GM23338 (cell line): ENCODE measurements at regions not wholly inside any gene's neighbourhood (a gene's known extent, or its start where the extent isn't known, plus 50 kb on each side); places are given as distances from the start of the nearest gene placed in this dataset.

Source experiments
- ATAC-seq: fragments of 200-7000 bp; cut with Tn5 transposase; 3 replicates; pipeline ENCODE4 v1.9.1; 2020
- DNase-seq: peaks from one replicate; pipeline ENCODE4 v3.0.0-alpha.2; 2015; ENCODE audit warnings: low spot score
- H2AFZ ChIP-seq: fragments of 200-600 bp; sonication (generic); 2 replicates; pipeline ENCODE4 v1.8.0; 2016; ENCODE audit warnings: antibody characterized with exemption, mild to moderate bottlenecking, moderate library complexity
- H3F3A ChIP-seq: fragments of 200-600 bp; sonication (generic); replicated peaks from 2 replicates; pipeline ENCODE4 v1.8.0; 2017; ENCODE audit warnings: antibody characterized with exemption, mixed run types, low read depth
- H3K27ac ChIP-seq: fragments of 200-600 bp; sonication (generic); 2 replicates; pipeline ENCODE4 v1.6.1; 2016; ENCODE audit warnings: low read depth
- H3K27me3 ChIP-seq: fragments of 200-600 bp; sonication (generic); 2 replicates; pipeline ENCODE4 v1.8.0; 2016; ENCODE audit warnings: mild to moderate bottlenecking, mixed run types, moderate library complexity; ENCODE audit not compliant: insufficient read depth
- H3K36me3 ChIP-seq: fragments of 200-600 bp; sonication (generic); 2 replicates; pipeline ENCODE4 v1.8.0; 2016; ENCODE audit warnings: mild to moderate bottlenecking; ENCODE audit not compliant: insufficient read depth
- H3K4me1 ChIP-seq: fragments of 200-600 bp; sonication (generic); 2 replicates; pipeline ENCODE4 v1.8.0; 2016; ENCODE audit warnings: mild to moderate bottlenecking, moderate library complexity; ENCODE audit not compliant: insufficient read depth
- H3K4me2 ChIP-seq: fragments of 200-600 bp; sonication (generic); 2 replicates; pipeline ENCODE4 v1.7.1; 2017; ENCODE audit warnings: mixed run types
- H3K4me3 ChIP-seq: fragments of 200-600 bp; sonication (generic); 2 replicates; pipeline ENCODE4 v1.6.1; 2016; ENCODE audit warnings: mixed run types
- H3K79me2 ChIP-seq: fragments of 200-600 bp; sonication (generic); replicated peaks from 2 replicates; pipeline ENCODE4 v1.8.0; 2017; ENCODE audit warnings: mild to moderate bottlenecking; ENCODE audit not compliant: insufficient read depth
- H3K9me2 ChIP-seq: fragments of 200-600 bp; sonication (generic); 2 replicates; pipeline ENCODE4 v1.8.0; 2017; ENCODE audit not compliant: insufficient read depth
- H4K20me1 ChIP-seq: fragments of 200-600 bp; sonication (generic); replicated peaks from 2 replicates; pipeline ENCODE4 v1.8.0; 2017; ENCODE audit warnings: mild to moderate bottlenecking; ENCODE audit not compliant: insufficient read depth
- H3K27ac Mint-ChIP-seq: 2 replicates; pipeline ENCODE4 v1.8.0; 2020; ENCODE audit warnings: inconsistent platforms, mild to moderate bottlenecking, moderate library complexity, mixed read lengths
- H3K27me3 Mint-ChIP-seq: 3 replicates; pipeline ENCODE4 v1.8.0; 2022; ENCODE audit warnings: low read depth, mild to moderate bottlenecking, moderate library complexity, mixed read lengths, inconsistent platforms; ENCODE audit not compliant: insufficient read depth, poor library complexity
- H3K36me3 Mint-ChIP-seq: 3 replicates; pipeline ENCODE4 v1.8.0; 2021; ENCODE audit warnings: low read depth, mild to moderate bottlenecking, inconsistent platforms, moderate library complexity, mixed read lengths
- H3K4me1 Mint-ChIP-seq: 3 replicates; pipeline ENCODE4 v1.8.0; 2020; ENCODE audit warnings: mild to moderate bottlenecking, inconsistent platforms, mixed read lengths
- H3K4me3 Mint-ChIP-seq: 3 replicates; pipeline ENCODE4 v1.8.0; 2021; ENCODE audit warnings: moderate library complexity, mild to moderate bottlenecking, inconsistent platforms, mixed read lengths
- H3K9me3 Mint-ChIP-seq: 3 replicates; pipeline ENCODE4 v1.8.0; 2020; ENCODE audit warnings: moderate library complexity, mild to moderate bottlenecking, inconsistent platforms, mixed read lengths
- CREB1 ChIP-seq: fragments of 250-450 bp; sonication (Bioruptor Pico); IDR thresholded peaks from 2 replicates; pipeline ENCODE4 v1.5.0; 2020; ENCODE audit warnings: low read depth, mild to moderate bottlenecking, moderate library complexity
- CTCF ChIP-seq, 2 experiments: fragments of 200-600 bp in 1 of 2; sonication (generic) in 1 of 2; conservative IDR thresholded peaks; 2 replicates each; pipeline versions ENCODE4 v1.5.1 to v1.6.1; 2016 to 2017; ENCODE audit warnings: antibody characterized with exemption in 2 of 2, low read depth in 2 of 2, mild to moderate bottlenecking in 2 of 2, moderate library complexity in 1 of 2
- ETS1 ChIP-seq: IDR thresholded peaks from 2 replicates; pipeline ENCODE4 v1.6.1; 2016; ENCODE audit warnings: antibody characterized with exemption
- EZH2 ChIP-seq: fragments of 200-600 bp; sonication (generic); IDR thresholded peaks from one replicate; pipeline ENCODE4 v1.8.0; 2017; ENCODE audit warnings: antibody characterized with exemption, mild to moderate bottlenecking, low read depth; ENCODE audit not compliant: unreplicated experiment
- EZH2phosphoT487 ChIP-seq: fragments of 200-600 bp; sonication (generic); IDR thresholded peaks from one replicate; pipeline ENCODE4 v1.8.1; 2018; ENCODE audit warnings: antibody characterized with exemption; ENCODE audit not compliant: unreplicated experiment
- JUNB ChIP-seq: IDR thresholded peaks from one replicate; pipeline ENCODE4 v1.6.1; 2016; ENCODE audit warnings: antibody characterized with exemption; ENCODE audit not compliant: unreplicated experiment
- NANOG ChIP-seq: IDR thresholded peaks from 2 replicates; pipeline ENCODE4 v1.6.1; 2016; ENCODE audit warnings: antibody characterized with exemption, borderline replicate concordance
- POLR2AphosphoS5 ChIP-seq: IDR thresholded peaks from 2 replicates; pipeline ENCODE4 v1.6.1; 2016; ENCODE audit warnings: antibody characterized with exemption, low read depth
- REST ChIP-seq: IDR thresholded peaks from one replicate; pipeline ENCODE4 v1.6.1; 2018; ENCODE audit warnings: antibody characterized with exemption; ENCODE audit not compliant: unreplicated experiment
- STAT1 ChIP-seq: IDR thresholded peaks from one replicate; pipeline ENCODE4 v1.6.1; 2016; ENCODE audit warnings: antibody characterized with exemption; ENCODE audit not compliant: unreplicated experiment
- ZNF114 ChIP-seq: fragments of 250-450 bp; sonication (Bioruptor Pico); IDR thresholded peaks from 2 replicates; pipeline ENCODE4 v1.5.0; 2020; ENCODE audit warnings: mild to moderate bottlenecking, moderate library complexity
- ZNF331 ChIP-seq: fragments of 250-450 bp; sonication (Bioruptor Pico); IDR thresholded peaks from 2 replicates; pipeline ENCODE4 v1.5.0; 2020; ENCODE audit warnings: low read depth, mild to moderate bottlenecking, moderate library complexity
- ZNF462 ChIP-seq: fragments of 250-450 bp; sonication (Bioruptor Pico); IDR thresholded peaks from 2 replicates; pipeline ENCODE4 v1.5.0; 2020; ENCODE audit warnings: mild to moderate bottlenecking, moderate library complexity

- Mint-ChIP-seq H3K4me1 (no peaks in the 10 kb centered on the region), H3K4me3 (no peak overlapping the region), H3K27ac (no peak overlapping the region), H3K36me3 (no peaks in the 10 kb centered on the region), H3K27me3 (peaks cover 2% of the 10 kb centered on the region), H3K9me3 (peaks cover 8% of the 10 kb centered on the region; the same call in 1 of the 3 replicates)
- ATAC-seq (no peak), DNase-seq (no peak)
- no peaks in the 10 kb centered on the region for H3K36me3 ChIP-seq
- H3K4me2 ChIP-seq, result no peak overlapping the region
- no peaks in the 10 kb centered on the region for H4K20me1 ChIP-seq
- H2AFZ ChIP-seq, result peak overlapping the region; percentile 40; the same call in 1 of the 2 replicates
- H3K27ac ChIP-seq, result no peak overlapping the region
- H3K9me2 ChIP-seq, result peaks cover 4% of the 10 kb centered on the region; the same call in 1 of the 2 replicates
- H3F3A ChIP-seq, result no peaks in the 10 kb centered on the region
- H3K4me1 ChIP-seq, result no peaks in the 10 kb centered on the region
- H3K4me3 ChIP-seq, result no peak overlapping the region
- H3K27me3 ChIP-seq, result no peaks in the 10 kb centered on the region
- H3K79me2 ChIP-seq, result no peaks in the 10 kb centered on the region
- TF ChIP-seq EZH2 (no peak), POLR2AphosphoS5 (no peak), STAT1 (no peak), CREB1 (CRISPR knock-in tag) (no peak), REST (no peak), CTCF (conservative IDR thresholded peaks at IDR 0.05; ENCODE audit: low read depth in 2 of 2) (no peak), ETS1 (no peak), ZNF462 (CRISPR knock-in tag) (no peak), JUNB (no peak), ZNF331 (CRISPR knock-in tag) (no peak), ZNF114 (CRISPR knock-in tag) (no peak), NANOG (no peak), EZH2phosphoT487 (no peak)
These were observed 144.6 kb downstream of the ELOVL4 start for GRCh38 chr6:79802657-79803300.
